ENCODE measurements at regions not wholly inside any gene's neighbourhood (a gene's known extent, or its start where the extent isn't known, plus 50 kb on each side); places are given as distances from the start of the nearest gene placed in this dataset.

DNA sequence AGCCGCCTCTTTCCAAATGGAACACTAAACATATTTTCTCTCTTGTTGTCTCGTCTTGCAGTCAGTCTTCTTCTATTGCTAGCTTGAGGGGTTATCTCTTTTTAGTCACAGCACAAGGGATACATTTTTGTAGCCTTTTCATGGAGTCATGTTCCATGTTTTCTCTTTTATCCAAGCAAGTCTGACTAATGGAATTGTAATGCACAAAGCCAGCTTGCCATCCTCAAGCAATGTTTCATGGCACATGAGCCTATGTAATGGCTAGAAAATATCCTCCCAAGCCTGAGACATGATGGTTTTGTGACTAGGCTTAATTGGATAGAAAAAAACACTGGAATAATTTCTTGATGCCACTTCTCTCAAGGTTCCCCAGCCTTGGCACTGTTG, 414.6 kb upstream of the GOT2 start:
- intact Hi-C loops (cut with DNase I) = no loop called here
- no peak for DNase-seq (ENCODE audit: low spot score in 2 of 2)
- no peaks in the 10 kb centered on the region for H3K27me3 ChIP-seq
- H3K4me3 ChIP-seq = no peak overlapping the region
- H3K4me1 ChIP-seq = no peaks in the 10 kb centered on the region
- H3K9me3 ChIP-seq = no peaks in the 10 kb centered on the region
- no peaks in the 10 kb centered on the region for H3K36me3 ChIP-seq
- no peak for TF ChIP-seq CTCF (IDR thresholded peaks at IDR 0.05)
- H3K27ac ChIP-seq = no peak overlapping the region

DNA sequence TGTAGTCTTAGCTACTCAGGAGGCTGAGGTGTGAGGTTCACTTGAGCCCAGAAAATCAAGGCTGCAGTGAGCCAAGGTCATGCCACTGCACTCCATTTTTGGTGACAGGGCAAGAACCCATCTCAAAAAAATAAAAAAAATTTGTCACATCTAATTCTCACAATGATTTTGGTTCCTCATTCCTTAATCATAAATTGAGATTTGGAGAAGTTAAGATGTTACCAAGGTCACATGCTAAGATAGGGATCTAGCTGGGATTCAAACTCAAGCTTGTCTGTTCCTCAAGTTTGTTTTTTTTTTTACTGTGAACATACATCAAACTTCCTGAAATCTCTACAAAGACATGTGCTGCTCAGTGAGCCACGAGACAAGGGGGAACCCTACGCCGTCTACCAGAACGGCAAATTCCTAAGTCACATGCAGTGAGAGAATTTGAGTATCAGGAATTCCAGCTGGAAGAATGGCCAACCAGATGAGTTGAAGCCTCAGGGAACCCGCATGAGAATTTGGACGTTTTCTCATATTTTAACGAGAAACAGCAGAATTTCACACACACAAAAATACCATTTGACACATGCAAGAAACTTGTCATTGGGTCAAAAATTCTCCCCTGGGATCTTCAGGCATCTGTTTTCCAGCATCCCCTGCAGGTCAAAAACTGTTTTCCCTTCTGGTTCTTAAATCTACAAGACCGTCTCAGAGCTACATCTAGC, 414.1 kb upstream of the GOT2 start:
- no peak for TF ChIP-seq CTCF (IDR thresholded peaks at IDR 0.05)
- intact Hi-C loops (cut with DNase I) = no loop called here
- no peaks in the 10 kb centered on the region for H3K36me3 ChIP-seq
- no peaks in the 10 kb centered on the region for H3K9me3 ChIP-seq
- H3K27ac ChIP-seq = no peak overlapping the region
- no peak overlapping the region for H3K4me3 ChIP-seq
- H3K27me3 ChIP-seq = no peaks in the 10 kb centered on the region
- no peak for DNase-seq (ENCODE audit: low spot score in 2 of 2)
- H3K4me1 ChIP-seq = no peaks in the 10 kb centered on the region

GRCh38 chr16:59146140-59146539, 412.0 kb upstream of the GOT2 start:
- Histone ChIP-seq H3K9me3 (no peaks in the 10 kb centered on the region), H3K4me3 (no peak overlapping the region), H3K36me3 (no peaks in the 10 kb centered on the region), H3K27me3 (no peaks in the 10 kb centered on the region), H3K27ac (no peak overlapping the region), H3K4me1 (no peaks in the 10 kb centered on the region)
- intact Hi-C loops (cut with DNase I) = no loop called here
- DNase-seq (ENCODE audit: low spot score in 2 of 2) = no peak
- no peak for TF ChIP-seq CTCF (IDR thresholded peaks at IDR 0.05)

GRCh38 chr16:59144841-59145240, 410.7 kb upstream of the GOT2 start:
- intact Hi-C loops (cut with DNase I) = no loop called here
- Histone ChIP-seq H3K9me3 (no peaks in the 10 kb centered on the region), H3K27me3 (no peaks in the 10 kb centered on the region), H3K4me3 (no peak overlapping the region), H3K4me1 (no peaks in the 10 kb centered on the region), H3K27ac (no peak overlapping the region), H3K36me3 (no peaks in the 10 kb centered on the region)
- no peak for DNase-seq (ENCODE audit: low spot score in 2 of 2)
- TF ChIP-seq CTCF (IDR thresholded peaks at IDR 0.05) = no peak

GRCh38 chr16:59144326-59144725, 410.2 kb upstream of the GOT2 start:
- Histone ChIP-seq H3K27me3 (no peaks in the 10 kb centered on the region), H3K4me1 (no peaks in the 10 kb centered on the region), H3K9me3 (no peaks in the 10 kb centered on the region), H3K4me3 (no peak overlapping the region), H3K36me3 (no peaks in the 10 kb centered on the region), H3K27ac (no peak overlapping the region)
- no peak for DNase-seq (ENCODE audit: low spot score in 2 of 2)
- no peak for TF ChIP-seq CTCF (IDR thresholded peaks at IDR 0.05)
- intact Hi-C loops (cut with DNase I) = no loop called here

GRCh38 chr16:59126486-59126885, 392.4 kb upstream of the GOT2 start:
- no peaks in the 10 kb centered on the region for H3K9me3 ChIP-seq
- H3K36me3 ChIP-seq = no peaks in the 10 kb centered on the region
- intact Hi-C loops (cut with DNase I) = no loop called here
- DNase-seq (ENCODE audit: low spot score in 2 of 2) = no peak
- H3K4me1 ChIP-seq = no peaks in the 10 kb centered on the region
- TF ChIP-seq CTCF (IDR thresholded peaks at IDR 0.05) = no peak
- H3K27me3 ChIP-seq = no peaks in the 10 kb centered on the region
- H3K4me3 ChIP-seq = no peak overlapping the region
- no peak overlapping the region for H3K27ac ChIP-seq
